ENCODE measurements at regions not wholly inside any gene's neighbourhood (a gene's known extent, or its start where the extent isn't known, plus 50 kb on each side); places are given as distances from the start of the nearest gene placed in this dataset.

DNA sequence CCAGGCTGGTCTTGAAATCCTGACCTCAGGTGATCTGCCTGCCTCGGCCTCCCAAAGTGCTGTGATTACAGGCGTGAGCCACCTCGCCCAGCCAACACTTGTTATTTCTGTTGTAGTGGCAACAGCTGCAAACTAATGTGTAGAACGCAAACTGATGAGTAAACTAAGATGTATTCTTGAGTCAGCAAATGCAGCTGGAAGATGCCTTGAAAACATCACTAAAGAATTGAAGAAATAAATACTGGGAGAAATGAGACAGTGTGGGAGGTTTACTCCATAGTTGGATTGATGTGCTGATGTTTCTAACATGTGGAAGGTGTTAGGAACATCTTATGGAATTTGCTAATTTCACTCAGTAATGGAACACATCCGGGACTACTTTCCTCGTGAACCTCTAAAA lies 61.3 kb upstream of the KCNE2 start:
- H3K27ac ChIP-seq (ENCODE audit: low read depth, low read length) = no peak overlapping the region
- H3K4me3 ChIP-seq (ENCODE audit: low read depth in 1 of 2, low read length in 2 of 2) = no peak overlapping the region
- H3K9me3 ChIP-seq (ENCODE audit: low read length) = no peaks in the 10 kb centered on the region
- no peaks in the 10 kb centered on the region for H3K36me3 ChIP-seq (ENCODE audit: insufficient read depth, low read length)
- H3K9ac ChIP-seq (ENCODE audit: low read length) = no peak overlapping the region
- H3K4me1 ChIP-seq (ENCODE audit: insufficient read depth, low read length) = no peaks in the 10 kb centered on the region
- no peaks in the 10 kb centered on the region for H3K27me3 ChIP-seq (ENCODE audit: control insufficient read depth in 1 of 2, insufficient read depth in 2 of 2, low read length in 2 of 2)

DNA sequence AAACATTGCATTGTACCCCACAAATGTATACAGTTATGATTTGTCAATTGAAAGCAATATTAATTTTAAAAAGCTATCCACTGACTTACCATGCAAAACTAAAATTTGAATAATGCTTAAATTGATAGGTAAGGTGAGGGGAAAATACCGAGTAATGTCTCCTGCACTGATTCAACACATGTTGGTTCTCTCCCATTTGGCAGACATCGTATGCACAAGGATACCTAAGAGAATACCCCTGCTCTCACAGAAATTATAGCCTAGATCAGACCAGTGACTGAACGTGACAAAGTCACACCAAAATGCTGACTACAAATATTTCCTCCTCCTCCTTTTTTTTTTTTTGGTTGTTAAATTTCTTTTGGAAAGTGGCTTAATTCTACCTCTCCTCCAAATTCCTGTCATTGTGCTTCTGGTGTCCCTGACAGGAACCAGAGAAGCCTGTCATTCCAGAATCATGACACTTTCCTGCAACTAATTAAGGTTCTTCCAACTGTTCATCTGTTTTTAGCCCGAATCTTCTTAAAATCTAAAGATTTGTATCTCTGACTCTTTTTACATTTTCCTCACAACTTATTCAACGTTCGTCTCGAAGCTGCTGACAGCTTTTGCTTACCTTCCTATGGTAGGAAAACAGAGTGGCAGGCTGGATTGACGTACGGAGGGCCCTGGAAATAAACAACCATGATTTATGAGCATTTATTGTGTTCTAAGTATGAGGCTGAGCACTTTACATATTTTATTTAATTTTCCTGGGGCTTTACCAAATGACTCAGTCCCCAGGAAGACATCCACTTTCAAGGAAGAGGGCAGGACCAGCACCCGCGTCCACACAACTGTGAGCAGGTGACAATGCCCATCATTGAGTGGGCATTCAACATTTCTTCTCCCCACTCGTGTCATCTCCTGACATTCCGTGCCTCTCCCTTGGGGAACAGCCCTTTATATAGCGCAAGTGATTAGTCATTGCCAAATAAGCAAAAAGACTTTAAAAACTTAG lies 57.9 kb upstream of the KCNE2 start:
- Histone ChIP-seq H3K36me3 (ENCODE audit: insufficient read depth, low read length) (no peaks in the 10 kb centered on the region), H3K9ac (ENCODE audit: low read length) (no peak overlapping the region), H3K9me3 (ENCODE audit: low read length) (no peaks in the 10 kb centered on the region), H3K27ac (ENCODE audit: low read depth, low read length) (no peak overlapping the region), H3K4me3 (ENCODE audit: low read depth in 1 of 2, low read length in 2 of 2) (no peak overlapping the region), H3K4me1 (ENCODE audit: insufficient read depth, low read length) (no peaks in the 10 kb centered on the region), H3K27me3 (ENCODE audit: control insufficient read depth in 1 of 2, insufficient read depth in 2 of 2, low read length in 2 of 2) (no peaks in the 10 kb centered on the region)

DNA sequence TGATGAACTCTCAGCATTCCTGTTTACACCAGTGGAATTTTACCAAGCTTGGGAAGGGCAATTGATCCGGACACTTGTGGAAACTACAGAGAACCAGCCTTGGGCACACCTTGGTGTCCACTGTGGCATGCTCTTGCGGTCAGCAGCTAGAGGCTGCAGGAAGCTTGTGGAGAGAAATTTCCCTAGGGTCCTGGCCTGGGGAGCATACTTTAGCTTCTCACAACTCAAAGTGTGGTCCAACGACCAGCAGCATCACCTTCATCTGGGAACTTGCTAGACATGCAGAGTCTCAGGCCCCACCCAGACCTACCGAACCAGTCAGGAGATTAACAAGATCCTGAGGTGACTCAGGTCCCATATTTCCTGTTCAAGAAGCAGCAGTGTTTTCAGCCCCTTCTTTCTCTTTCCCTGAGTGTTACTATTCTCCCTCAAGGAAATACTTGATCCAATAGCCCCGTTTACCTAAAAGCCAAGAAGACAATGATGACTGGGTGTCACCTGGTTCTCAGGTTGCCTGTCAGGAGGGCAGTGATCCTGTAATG lies 55.7 kb upstream of the KCNE2 start:
- no peaks in the 10 kb centered on the region for H3K4me1 ChIP-seq (ENCODE audit: insufficient read depth, low read length)
- no peak overlapping the region for H3K9ac ChIP-seq (ENCODE audit: low read length)
- H3K36me3 ChIP-seq (ENCODE audit: insufficient read depth, low read length) = no peaks in the 10 kb centered on the region
- no peaks in the 10 kb centered on the region for H3K9me3 ChIP-seq (ENCODE audit: low read length)
- H3K4me3 ChIP-seq (ENCODE audit: low read depth in 1 of 2, low read length in 2 of 2) = no peak overlapping the region
- H3K27me3 ChIP-seq (ENCODE audit: control insufficient read depth in 1 of 2, insufficient read depth in 2 of 2, low read length in 2 of 2) = no peaks in the 10 kb centered on the region
- H3K27ac ChIP-seq (ENCODE audit: low read depth, low read length) = no peak overlapping the region

DNA sequence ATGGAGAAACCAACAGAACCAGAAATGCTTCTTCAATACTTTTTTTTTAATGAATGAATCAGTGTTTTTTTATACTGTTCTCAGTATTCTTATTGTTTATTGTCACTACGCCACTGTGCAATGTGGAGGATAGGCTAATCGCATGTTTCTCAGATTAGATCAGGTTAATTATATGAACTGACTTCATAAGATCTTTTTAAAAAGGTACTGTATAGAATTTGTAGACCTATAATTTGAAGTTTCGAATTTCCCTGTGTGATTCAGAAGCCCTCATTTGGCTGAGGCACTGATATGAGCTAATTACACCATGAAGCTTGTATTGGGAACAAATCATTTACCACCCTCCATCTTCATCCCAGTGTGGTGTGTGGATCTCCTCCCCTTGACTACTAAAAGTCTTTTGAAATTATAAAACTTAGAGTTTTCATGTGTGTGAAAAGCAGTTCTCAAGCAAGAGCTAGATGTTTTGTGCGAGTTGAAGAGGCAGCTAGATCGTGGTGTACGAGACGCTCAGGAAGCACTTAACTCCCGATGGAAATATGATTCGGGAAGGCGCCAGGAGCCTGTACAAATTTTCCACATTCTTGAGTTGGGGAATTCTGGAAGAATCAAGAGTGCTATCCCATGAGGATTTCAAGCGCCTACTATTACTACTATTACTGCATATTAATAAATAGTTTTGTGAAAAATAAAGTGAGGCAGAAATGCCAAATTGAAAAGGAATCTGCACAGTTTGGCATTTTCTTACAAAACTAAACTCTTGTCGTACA lies 52.1 kb upstream of the KCNE2 start:
- Histone ChIP-seq H3K4me3 (ENCODE audit: low read depth in 1 of 2, low read length in 2 of 2) (no peak overlapping the region), H3K36me3 (ENCODE audit: insufficient read depth, low read length) (no peaks in the 10 kb centered on the region), H3K4me1 (ENCODE audit: insufficient read depth, low read length) (no peaks in the 10 kb centered on the region)

DNA sequence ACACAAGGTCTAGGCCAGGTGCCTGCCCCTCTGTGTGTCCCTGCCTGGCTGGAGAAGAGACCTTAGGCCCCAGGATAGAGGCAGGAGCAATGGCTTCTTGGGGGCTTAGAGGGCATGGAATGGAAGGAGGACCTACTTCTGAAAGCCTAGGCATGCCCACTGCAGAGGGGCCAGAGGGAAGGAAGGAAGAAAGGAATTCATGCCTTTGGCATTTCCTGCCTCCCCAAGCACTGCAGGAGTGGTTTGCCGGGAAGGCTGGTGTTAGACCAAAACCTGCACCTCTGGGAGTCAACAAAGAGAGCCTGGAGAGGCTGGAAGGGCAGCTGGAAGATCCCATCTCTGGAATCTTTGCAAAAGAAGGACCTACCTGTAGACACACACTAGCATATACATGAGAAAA lies 50.7 kb upstream of the KCNE2 start:
- Histone ChIP-seq H3K9ac (ENCODE audit: low read length) (no peak overlapping the region), H3K36me3 (ENCODE audit: insufficient read depth, low read length) (no peaks in the 10 kb centered on the region), H3K27me3 (ENCODE audit: control insufficient read depth in 1 of 2, insufficient read depth in 2 of 2, low read length in 2 of 2) (no peaks in the 10 kb centered on the region), H3K9me3 (ENCODE audit: low read length) (no peaks in the 10 kb centered on the region), H3K4me3 (ENCODE audit: low read depth in 1 of 2, low read length in 2 of 2) (no peak overlapping the region), H3K27ac (ENCODE audit: low read depth, low read length) (no peak overlapping the region), H3K4me1 (ENCODE audit: insufficient read depth, low read length) (no peaks in the 10 kb centered on the region)

More for the DNA sequence above, 52.1 kb upstream of the KCNE2 start:
- H3K27me3 ChIP-seq (ENCODE audit: control insufficient read depth in 1 of 2, insufficient read depth in 2 of 2, low read length in 2 of 2) = no peaks in the 10 kb centered on the region
- no peaks in the 10 kb centered on the region for H3K9me3 ChIP-seq (ENCODE audit: low read length)
- no peak overlapping the region for H3K27ac ChIP-seq (ENCODE audit: low read depth, low read length)
- H3K9ac ChIP-seq (ENCODE audit: low read length) = no peak overlapping the region
